ENCODE measurements at regions not wholly inside any gene's neighbourhood (a gene's known extent, or its start where the extent isn't known, plus 50 kb on each side); places are given as distances from the start of the nearest gene placed in this dataset.

DNA sequence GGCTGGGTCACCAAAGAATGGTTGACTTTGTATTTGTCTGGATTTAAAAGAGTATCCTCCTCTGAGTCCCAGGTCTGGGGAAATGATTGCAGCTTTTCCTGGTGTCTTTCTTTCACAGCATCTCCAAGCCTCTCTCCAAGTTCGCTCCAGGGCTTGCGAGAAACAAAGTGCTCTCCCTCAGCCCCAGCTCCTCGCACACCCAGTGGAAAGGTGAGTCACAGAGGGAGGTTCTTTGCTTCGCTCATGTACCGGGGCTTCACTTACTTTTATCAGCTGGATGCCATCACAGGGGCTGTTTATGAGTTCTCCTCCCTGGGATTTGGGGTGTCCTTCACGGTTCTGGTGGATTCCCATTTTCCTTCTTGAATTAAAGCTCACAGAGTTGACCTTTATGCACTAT is 252.2 kb upstream of the PLPP4 start:
- DNase-seq (ENCODE audit: low spot score in 2 of 2): no peak
- TF ChIP-seq CTCF (IDR thresholded peaks at IDR 0.05): no peak
- TF ChIP-seq POLR2A (IDR thresholded peaks at IDR 0.05): no peak
- TF ChIP-seq POLR2AphosphoS5 (IDR thresholded peaks at IDR 0.05): no peak
- Histone ChIP-seq H3K4me3 (no peak overlapping the region), H3K9me3 (no peaks in the 10 kb centered on the region), H3K4me1 (no peaks in the 10 kb centered on the region), H3K27me3 (no peaks in the 10 kb centered on the region), H3K36me3 (no peaks in the 10 kb centered on the region), H3K27ac (no peak overlapping the region)
- intact Hi-C loops (cut with DNase I; ENCODE audit: low total_unique reads): no loop called here

DNA sequence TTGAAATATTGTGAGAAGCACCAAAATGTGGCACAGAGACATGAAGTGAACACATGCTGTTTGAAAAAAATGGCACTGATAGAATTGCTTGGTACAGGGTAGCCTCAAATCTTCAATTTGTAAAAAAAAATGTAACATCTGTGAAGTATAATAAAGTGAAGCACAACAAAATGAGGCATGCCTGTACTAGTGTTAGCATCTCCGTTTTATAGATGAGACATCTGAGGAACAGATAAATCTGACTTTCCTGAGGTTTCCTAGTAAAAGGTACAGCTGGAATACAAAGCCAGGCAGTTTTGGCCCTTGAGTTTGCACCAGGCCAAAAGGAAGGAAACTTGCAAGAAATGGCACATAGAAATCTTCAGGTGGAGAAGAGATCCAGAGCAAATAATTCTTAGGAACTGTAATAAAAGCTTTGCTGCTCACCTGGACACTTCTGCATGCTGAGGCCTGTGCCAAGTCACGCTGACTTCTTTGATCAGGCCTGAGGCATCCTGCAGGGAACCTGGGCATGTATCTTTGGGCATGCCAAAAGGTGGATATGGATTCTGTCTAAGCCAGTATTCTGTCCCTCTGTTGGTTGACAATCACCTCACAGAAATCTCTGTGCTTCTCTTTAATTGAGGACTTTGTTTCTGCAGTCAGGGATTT is 251.5 kb upstream of the PLPP4 start:
- Histone ChIP-seq H3K4me3 (no peak overlapping the region), H3K27me3 (no peaks in the 10 kb centered on the region), H3K36me3 (no peaks in the 10 kb centered on the region), H3K4me1 (no peaks in the 10 kb centered on the region), H3K9me3 (no peaks in the 10 kb centered on the region), H3K27ac (no peak overlapping the region)
- intact Hi-C loops (cut with DNase I; ENCODE audit: low total_unique reads): no loop called here
- no peak for DNase-seq (ENCODE audit: low spot score in 2 of 2)
- TF ChIP-seq CTCF (IDR thresholded peaks at IDR 0.05): no peak

GRCh38 chr10:120208488-120208887 is 248.5 kb upstream of the PLPP4 start:
- intact Hi-C loops (cut with DNase I; ENCODE audit: low total_unique reads): no loop called here
- Histone ChIP-seq H3K36me3 (no peaks in the 10 kb centered on the region), H3K27ac (no peak overlapping the region), H3K4me1 (no peaks in the 10 kb centered on the region), H3K27me3 (no peaks in the 10 kb centered on the region), H3K9me3 (peaks cover 0 to 3% of the 10 kb centered on the region in 2 donors), H3K4me3 (no peak overlapping the region)
- TF ChIP-seq POLR2A (IDR thresholded peaks at IDR 0.05) (no peak), CTCF (IDR thresholded peaks at IDR 0.05) (no peak)
- DNase-seq (ENCODE audit: low spot score in 2 of 2): no peak

DNA sequence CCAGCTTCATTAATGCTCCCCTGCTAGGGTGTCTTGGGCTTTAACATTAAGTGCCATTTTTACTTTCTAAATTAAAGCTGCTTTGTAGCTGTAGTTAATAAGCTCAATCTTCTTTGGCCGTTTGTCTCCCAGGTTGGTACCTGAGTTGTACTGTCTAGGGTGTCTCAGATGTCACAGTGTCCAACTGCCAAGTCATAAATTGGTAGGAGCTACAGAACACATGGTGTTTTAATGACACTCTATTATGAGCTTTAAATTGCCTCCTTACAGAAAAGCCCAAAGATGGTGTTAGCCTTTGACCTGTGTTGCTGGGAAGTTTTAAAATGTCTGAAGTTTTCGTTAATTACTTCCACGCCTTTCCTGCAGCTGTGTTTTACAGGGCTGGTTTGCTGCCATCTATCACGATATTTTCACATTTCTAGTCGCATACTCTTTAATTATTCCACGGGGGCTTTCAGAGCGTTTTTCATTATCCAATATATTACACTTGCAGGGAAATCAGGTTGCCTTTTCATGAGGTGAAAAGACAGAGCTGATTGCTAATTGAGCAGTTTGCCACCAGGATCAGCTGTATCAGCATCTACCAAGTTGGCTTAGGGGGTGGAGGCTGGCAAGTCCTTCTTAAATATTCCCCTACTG is 247.8 kb upstream of the PLPP4 start:
- DNase-seq (ENCODE audit: low spot score in 2 of 2): no peak
- H3K4me1 ChIP-seq: no peaks in the 10 kb centered on the region

More for the DNA sequence above, 247.8 kb upstream of the PLPP4 start:
- Histone ChIP-seq H3K4me3 (no peak overlapping the region), H3K9me3 (peaks cover 0 to 3% of the 10 kb centered on the region in 2 donors), H3K27me3 (no peaks in the 10 kb centered on the region), H3K27ac (no peak overlapping the region), H3K36me3 (no peaks in the 10 kb centered on the region)
- TF ChIP-seq POLR2AphosphoS5 (IDR thresholded peaks at IDR 0.05) (no peak), POLR2A (IDR thresholded peaks at IDR 0.05) (no peak), CTCF (IDR thresholded peaks at IDR 0.05) (no peak)
- intact Hi-C loops (cut with DNase I; ENCODE audit: low total_unique reads): no loop called here
